Panc1 (cell line): ENCODE measurements at regions not wholly inside any gene's neighbourhood (a gene's known extent, or its start where the extent isn't known, plus 50 kb on each side); places are given as distances from the start of the nearest gene placed in this dataset.

ENCODE experiments used
- CTCF ChIP-seq: fragments of 450-650 bp; IDR thresholded peaks from 2 replicates; pipeline ENCODE4 v1.5.1; 2017; ENCODE audit warnings: mild to moderate bottlenecking
- POLR2AphosphoS5 ChIP-seq: IDR thresholded peaks from 2 replicates; pipeline ENCODE4 v1.6.1; 2012; ENCODE audit warnings: mild to moderate bottlenecking, low read depth, low read length, moderate library complexity
- REST ChIP-seq, 2 experiments: IDR thresholded peaks; 2 replicates each; pipeline ENCODE4 v1.6.1; 2011 to 2012; ENCODE audit warnings: low read depth in 2 of 2, control low read depth in 1 of 2, low read length in 1 of 2, mild to moderate bottlenecking in 1 of 2, moderate library complexity in 1 of 2; ENCODE audit not compliant: insufficient read depth in 1 of 2
- SIN3A ChIP-seq: IDR thresholded peaks from 2 replicates; pipeline ENCODE4 v1.6.1; 2012; ENCODE audit warnings: low read depth, mild to moderate bottlenecking, low read length, moderate library complexity, borderline replicate concordance; ENCODE audit not compliant: insufficient read depth
- TCF7L2 ChIP-seq: IDR thresholded peaks from 2 replicates; pipeline ENCODE4 v1.6.1; 2011; ENCODE audit warnings: mild to moderate bottlenecking, low read depth, low read length, inconsistent platforms

GRCh38 chr15:96771035-96771434 is 440.5 kb downstream of the NR2F2 start:
- TF ChIP-seq CTCF (no peak), TCF7L2 (no peak), POLR2AphosphoS5 (no peak), REST (IDR thresholded peaks at IDR 0.05; ENCODE audit: insufficient read depth in 1 of 2, low read depth in 2 of 2, low read length in 1 of 2) (no peak), SIN3A (no peak)
